H1 (cell line): ENCODE measurements at regions not wholly inside any gene's neighbourhood (a gene's known extent, or its start where the extent isn't known, plus 50 kb on each side); places are given as distances from the start of the nearest gene placed in this dataset.

Source experiments
- CTCF ChIA-PET: fragments of 300-600 bp; sonication (Branson Sonifier 250); formaldehyde crosslinking; loops from one replicate; lab custom pipeline; 2021; ENCODE audit not compliant: partially characterized antibody; lab: Charles Lee
- POLR2A ChIA-PET: fragments of 300-600 bp; sonication (Branson Sonifier 250); formaldehyde crosslinking; loops from one replicate; lab custom pipeline; 2021; ENCODE audit warnings: inconsistent platforms; ENCODE audit not compliant: partially characterized antibody; lab: Charles Lee
- DNase-seq, 2 experiments: peaks; one replicate each; pipeline versions ENCODE4 v3.0.0 to v3.0.0-alpha.2; 2010 to 2022; ENCODE audit warnings: low spot score in 2 of 2, low read depth in 1 of 2, mixed read lengths in 1 of 2
- FAIRE-seq: peaks from 2 replicates; lab custom pipeline; 2011; peaks lifted over from hg19 to GRCh38; lab: Jason Lieb, UNC
- H2AFZ ChIP-seq: 2 replicates; pipeline ENCODE4 v1.8.1; 2012; ENCODE audit warnings: low read length, inconsistent platforms
- H2AK5ac ChIP-seq: 2 replicates; pipeline ENCODE4 v1.6.1; 2013; ENCODE audit warnings: low read depth, low read length
- H2BK120ac ChIP-seq: replicated peaks from 2 replicates; pipeline ENCODE3; 2013; ENCODE audit warnings: low read depth, low read length, inconsistent platforms
- H2BK12ac ChIP-seq: 2 replicates; pipeline ENCODE4 v1.6.1; 2013; ENCODE audit warnings: low read depth, low read length
- H2BK15ac ChIP-seq: 2 replicates; pipeline ENCODE4 v1.6.1; 2013; ENCODE audit warnings: low read length
- H2BK20ac ChIP-seq: 2 replicates; pipeline ENCODE4 v1.6.1; 2013; ENCODE audit warnings: low read length
- H2BK5ac ChIP-seq: 2 replicates; pipeline ENCODE4 v1.6.1; 2013; ENCODE audit warnings: low read depth, low read length
- H3K14ac ChIP-seq: 2 replicates; pipeline ENCODE4 v1.6.1; 2013; ENCODE audit warnings: inconsistent platforms; ENCODE audit not compliant: insufficient read length
- H3K18ac ChIP-seq: 2 replicates; pipeline ENCODE4 v1.6.1; 2013; ENCODE audit warnings: low read length; ENCODE audit errors: extremely low read depth
- H3K23ac ChIP-seq: 2 replicates; pipeline ENCODE4 v1.6.1; 2013; ENCODE audit warnings: inconsistent platforms; ENCODE audit not compliant: insufficient read length
- H3K23me2 ChIP-seq: 2 replicates; pipeline ENCODE4 v1.6.1; 2013; ENCODE audit warnings: low read depth, low read length
- H3K27ac ChIP-seq: 2 replicates; pipeline ENCODE4 v1.6.1; 2011; ENCODE audit warnings: low read depth, low read length, inconsistent platforms
- H3K27me3 ChIP-seq, 4 experiments: replicated peaks in 1 of 4; 1 replicate in 1 of 4; 2 replicates in 3 of 4; pipeline versions ENCODE4 v1.6.1 to v1.8.1; 2011 to 2013; ENCODE audit warnings: low read length in 3 of 4, mild to moderate bottlenecking in 3 of 4, inconsistent platforms in 2 of 4, mixed read lengths in 2 of 4, moderate library complexity in 1 of 4; ENCODE audit not compliant: control insufficient read depth in 3 of 4, insufficient read depth in 3 of 4; ENCODE audit errors: extremely low read depth in 1 of 4
- H3K36me3 ChIP-seq, 4 experiments: 2 replicates each; pipeline versions ENCODE4 v1.6.1 to v1.8.1; 2011 to 2013; ENCODE audit warnings: mild to moderate bottlenecking in 4 of 4, low read length in 3 of 4, moderate library complexity in 2 of 4, control low read depth in 1 of 4, inconsistent platforms in 1 of 4; ENCODE audit not compliant: insufficient read depth in 4 of 4, control insufficient read depth in 2 of 4
- H3K4ac ChIP-seq: replicated peaks from 2 replicates; pipeline ENCODE3; 2013; ENCODE audit warnings: low read length, low read depth, mixed read lengths, inconsistent platforms; ENCODE audit not compliant: insufficient read length
- H3K4me1 ChIP-seq, 4 experiments: replicated peaks in 1 of 4; 1 replicate in 1 of 4; 2 replicates in 3 of 4; pipeline versions ENCODE4 v1.6.1 to v1.8.1; 2011 to 2013; ENCODE audit warnings: low read length in 3 of 4, inconsistent platforms in 2 of 4, mixed read lengths in 1 of 4; ENCODE audit not compliant: insufficient read depth in 4 of 4, control insufficient read depth in 3 of 4
- H3K4me2 ChIP-seq, 2 experiments: 2 replicates each; pipeline versions ENCODE4 v1.6.1 to v1.8.1; 2011 to 2013; ENCODE audit warnings: low read depth in 2 of 2, low read length in 2 of 2, control low read depth in 1 of 2, inconsistent platforms in 1 of 2, mild to moderate bottlenecking in 1 of 2; ENCODE audit not compliant: insufficient read depth in 1 of 2
- H3K4me3 ChIP-seq, 4 experiments: fragments of 200-600, 300-600 bp in 1 of 4; sonication (generic), shearing (Covaris generic), sonication (Bioruptor Twin) in 1 of 4; 2 replicates each; pipeline versions ENCODE4 v1.5.1 to v1.8.1; 2011 to 2016; ENCODE audit warnings: low read length in 4 of 4, low read depth in 3 of 4, control low read depth in 2 of 4, inconsistent platforms in 2 of 4, mild to moderate bottlenecking in 2 of 4, mixed read lengths in 1 of 4, moderate library complexity in 1 of 4; ENCODE audit not compliant: insufficient read depth in 2 of 4; ENCODE audit errors: extremely low read depth in 1 of 4
- H3K56ac ChIP-seq: replicated peaks from 2 replicates; pipeline ENCODE3; 2013; ENCODE audit warnings: low read depth, mild to moderate bottlenecking, mixed read lengths, low read length, inconsistent platforms; ENCODE audit not compliant: insufficient read length
- H3K79me1 ChIP-seq: 2 replicates; pipeline ENCODE4 v1.6.1; 2013; ENCODE audit warnings: low read depth, low read length, control low read depth
- H3K79me2 ChIP-seq, 2 experiments: 2 replicates each; pipeline versions ENCODE4 v1.6.1 to v1.8.1; 2012 to 2013; ENCODE audit warnings: low read length in 2 of 2, mild to moderate bottlenecking in 2 of 2, inconsistent platforms in 1 of 2; ENCODE audit not compliant: insufficient read depth in 2 of 2, control insufficient read depth in 1 of 2
- H3K9ac ChIP-seq, 4 experiments: replicated peaks in 1 of 4; 1 replicate in 1 of 4; 2 replicates in 3 of 4; pipeline versions ENCODE4 v1.6.1 to v1.8.1; 2011 to 2013; ENCODE audit warnings: low read depth in 3 of 4, low read length in 3 of 4, control low read depth in 2 of 4, mild to moderate bottlenecking in 2 of 4, moderate library complexity in 2 of 4, inconsistent platforms in 1 of 4; ENCODE audit errors: extremely low read depth in 1 of 4
- H3K9me3 ChIP-seq, 2 experiments: 2 replicates each; pipeline versions ENCODE4 v1.6.1 to v1.8.1; 2012 to 2013; ENCODE audit warnings: mild to moderate bottlenecking in 2 of 2, moderate library complexity in 2 of 2, control low read depth in 1 of 2, inconsistent platforms in 1 of 2, low read depth in 1 of 2, low read length in 1 of 2, mixed read lengths in 1 of 2; ENCODE audit not compliant: insufficient read depth in 2 of 2
- H4K20me1 ChIP-seq, 2 experiments: replicated peaks in 1 of 2; 2 replicates each; pipeline versions ENCODE3 to v1.8.1; 2011 to 2013; ENCODE audit warnings: inconsistent platforms in 2 of 2, low read length in 2 of 2, mild to moderate bottlenecking in 1 of 2; ENCODE audit not compliant: insufficient read depth in 2 of 2, control insufficient read depth in 1 of 2
- H4K5ac ChIP-seq: 2 replicates; pipeline ENCODE4 v1.6.1; 2013; ENCODE audit warnings: low read length, low read depth, mixed read lengths, inconsistent platforms; ENCODE audit not compliant: insufficient read length
- H4K8ac ChIP-seq: 2 replicates; pipeline ENCODE4 v1.8.0; 2013; ENCODE audit warnings: mild to moderate bottlenecking, moderate library complexity, low read length, inconsistent platforms; ENCODE audit not compliant: insufficient read depth; ENCODE audit errors: extremely low read depth
- H4K91ac ChIP-seq: replicated peaks from 2 replicates; pipeline ENCODE3; 2013; ENCODE audit warnings: low read length, mixed read lengths, inconsistent platforms; ENCODE audit not compliant: insufficient read length
- RXRA ChIP-seq: IDR thresholded peaks from 2 replicates; pipeline ENCODE4 v1.6.1; 2011; ENCODE audit warnings: low read depth, mild to moderate bottlenecking, low read length, moderate library complexity; ENCODE audit not compliant: insufficient read depth
- SUZ12 ChIP-seq: fragments of 200-600 bp; sonication (generic); IDR thresholded peaks from 2 replicates; pipeline ENCODE4 v1.6.1; 2012; ENCODE audit warnings: mild to moderate bottlenecking, inconsistent platforms, low read length, moderate library complexity, mixed read lengths
- WGBS, 2 experiments: shearing (Covaris generic) in 1 of 2; methylation state at CpG; one replicate each; pipeline versions ENCODE4 v1.1.6 to v1.1.7; 2013 to 2015; ENCODE audit warnings: low lambda C conversion rate in 2 of 2, mixed read lengths in 2 of 2, inconsistent platforms in 1 of 2, low coverage in 1 of 2, missing lambda C conversion rate in 1 of 2; ENCODE audit not compliant: insufficient replicate concordance in 2 of 2, insufficient coverage in 1 of 2, insufficient read length in 1 of 2; ENCODE audit errors: extremely low coverage in 1 of 2, missing lambda C conversion rate in 1 of 2; 5-methylcytosine and 5-hydroxymethylcytosine counted together

GRCh38 chr22:47231759-47232158, 469.3 kb downstream of the TBC1D22A start:
- Histone ChIP-seq H3K9ac (no peak overlapping the region), H3K56ac (no peak overlapping the region), H3K4me2 (no peak overlapping the region), H3K23ac (no peak overlapping the region), H2BK12ac (no peak overlapping the region), H3K9me3 (peaks cover 70 to 80% of the 10 kb centered on the region in 2 experiments), H3K27ac (no peak overlapping the region), H2AK5ac (no peak overlapping the region), H2AFZ (no peak overlapping the region), H4K5ac (no peak overlapping the region), H3K79me2 (no peaks in the 10 kb centered on the region), H3K4me3 (no peak overlapping the region), H2BK120ac (no peak overlapping the region), H4K8ac (no peak overlapping the region), H3K18ac (no peak overlapping the region), H3K27me3 (no peaks in the 10 kb centered on the region), H3K4me1 (no peaks in the 10 kb centered on the region), H2BK5ac (no peak overlapping the region), H2BK15ac (no peak overlapping the region), H2BK20ac (no peak overlapping the region), H3K14ac (no peak overlapping the region), H4K91ac (no peak overlapping the region), H3K4ac (no peak overlapping the region), H4K20me1 (no peaks in the 10 kb centered on the region), H3K79me1 (no peaks in the 10 kb centered on the region), H3K23me2 (peaks cover 2% of the 10 kb centered on the region; the same call in 1 of the 2 replicates), H3K36me3 (no peaks in the 10 kb centered on the region)
- ChIA-PET POLR2A (no interaction called here), CTCF (interaction anchor here (0.7 kb wide), 1 partner anchor 14 kb away, joined by 3 read pairs; no protein-coding TSS in a partner anchor)
- no peak for FAIRE-seq
- DNase-seq = no peak
- 65% methylated on average over 7 of the region's 7 CpGs; no CpG with 5 or more reads in 1 of the 2 experiments for WGBS, 2 experiments
- no peak for TF ChIP-seq RXRA
- TF ChIP-seq SUZ12 = no peak
